ENCODE measurements at regions not wholly inside any gene's neighbourhood (a gene's known extent, or its start where the extent isn't known, plus 50 kb on each side); places are given as distances from the start of the nearest gene placed in this dataset.

- TF ChIP-seq CTCF (IDR thresholded peaks at IDR 0.05) (no peak), POLR2A (IDR thresholded peaks at IDR 0.05) (no peak)
These were observed 108.4 kb downstream of the COPS8 start for GRCh38 chr2:237194081-237194480.
